DOHH2 (cell line): ENCODE measurements at regions not wholly inside any gene's neighbourhood (a gene's known extent, or its start where the extent isn't known, plus 50 kb on each side); places are given as distances from the start of the nearest gene placed in this dataset.

Experiments
- CTCF ChIP-seq: fragments of 200-600 bp; sonication (generic); IDR thresholded peaks from one replicate; pipeline ENCODE4 v1.5.1; 2014; ENCODE audit warnings: antibody characterized with exemption, mild to moderate bottlenecking, low read depth, low read length; ENCODE audit not compliant: poor library complexity, severe bottlenecking
- EZH2phosphoT487 ChIP-seq: fragments of 200-600 bp; sonication (generic); IDR thresholded peaks from 2 replicates; pipeline ENCODE4 v1.6.1; 2017; ENCODE audit warnings: borderline replicate concordance, mild to moderate bottlenecking, antibody characterized with exemption, low read length, moderate library complexity, mixed read lengths

GRCh38 chr5:74510476-74511075 lies 130.0 kb downstream of the ENC1 start:
- TF ChIP-seq CTCF, result no peak
- no peak for TF ChIP-seq EZH2phosphoT487
